ENCODE measurements at regions not wholly inside any gene's neighbourhood (a gene's known extent, or its start where the extent isn't known, plus 50 kb on each side); places are given as distances from the start of the nearest gene placed in this dataset.
"Not testable (repeated sequence)": the region's sequence is repeated elsewhere in the genome, so short reads cannot be mapped to it uniquely, and the experiment has no call there.

GRCh38 chr3:35276568-35276967, 362.8 kb upstream of the ARPP21 start:
- Histone ChIP-seq H3K4me3 (replicated peaks; ENCODE audit: low read depth, low read length) (no peak overlapping the region), H3K27me3 (replicated peaks; ENCODE audit: control insufficient read depth, insufficient read depth, low read length) (no peaks in the 10 kb centered on the region), H3K36me3 (ENCODE audit: control insufficient read depth, insufficient read depth, low read length) (no peaks in the 10 kb centered on the region)
- no peak for TF ChIP-seq CTCF (IDR thresholded peaks at IDR 0.05; ENCODE audit: insufficient read depth, low read length, poor library complexity, severe bottlenecking)
- DNase-seq (ENCODE audit: extremely low read depth, insufficient read length): no peak

GRCh38 chr3:35291471-35292236, 347.7 kb upstream of the ARPP21 start:
- no peak for TF ChIP-seq CTCF (IDR thresholded peaks at IDR 0.05; ENCODE audit: insufficient read depth, low read length, poor library complexity, severe bottlenecking)
- no peaks in the 10 kb centered on the region for H3K27me3 ChIP-seq (replicated peaks; ENCODE audit: control insufficient read depth, insufficient read depth, low read length)
- DNase-seq (ENCODE audit: extremely low read depth, insufficient read length): no peak
- H3K36me3 ChIP-seq (ENCODE audit: control insufficient read depth, insufficient read depth, low read length): no peaks in the 10 kb centered on the region
- no peak overlapping the region for H3K4me3 ChIP-seq (replicated peaks; ENCODE audit: low read depth, low read length)

GRCh38 chr3:35292568-35292967, 346.8 kb upstream of the ARPP21 start:
- DNase-seq (ENCODE audit: extremely low read depth, insufficient read length): no peak
- no peaks in the 10 kb centered on the region for H3K36me3 ChIP-seq (ENCODE audit: control insufficient read depth, insufficient read depth, low read length)
- H3K4me3 ChIP-seq (replicated peaks; ENCODE audit: low read depth, low read length): no peak overlapping the region
- no peaks in the 10 kb centered on the region for H3K27me3 ChIP-seq (replicated peaks; ENCODE audit: control insufficient read depth, insufficient read depth, low read length)
- TF ChIP-seq CTCF (IDR thresholded peaks at IDR 0.05; ENCODE audit: insufficient read depth, low read length, poor library complexity, severe bottlenecking): no peak

- no peaks in the 10 kb centered on the region for H3K36me3 ChIP-seq (ENCODE audit: control insufficient read depth, insufficient read depth, low read length)
- TF ChIP-seq CTCF (IDR thresholded peaks at IDR 0.05; ENCODE audit: insufficient read depth, low read length, poor library complexity, severe bottlenecking): no peak
- no peak for DNase-seq (ENCODE audit: extremely low read depth, insufficient read length)
- H3K27me3 ChIP-seq (replicated peaks; ENCODE audit: control insufficient read depth, insufficient read depth, low read length): no peaks in the 10 kb centered on the region
- no peak overlapping the region for H3K4me3 ChIP-seq (replicated peaks; ENCODE audit: low read depth, low read length)
These were observed 343.4 kb upstream of the ARPP21 start for GRCh38 chr3:35295906-35296305.

GRCh38 chr3:35296533-35296932, 342.8 kb upstream of the ARPP21 start:
- DNase-seq (ENCODE audit: extremely low read depth, insufficient read length): no peak
- Histone ChIP-seq H3K27me3 (replicated peaks; ENCODE audit: control insufficient read depth, insufficient read depth, low read length) (no peaks in the 10 kb centered on the region), H3K36me3 (ENCODE audit: control insufficient read depth, insufficient read depth, low read length) (no peaks in the 10 kb centered on the region), H3K4me3 (replicated peaks; ENCODE audit: low read depth, low read length) (no peak overlapping the region)
- no peak for TF ChIP-seq CTCF (IDR thresholded peaks at IDR 0.05; ENCODE audit: insufficient read depth, low read length, poor library complexity, severe bottlenecking)

GRCh38 chr3:35296944-35297343, 342.4 kb upstream of the ARPP21 start:
- not testable (repeated sequence) for DNase-seq (ENCODE audit: extremely low read depth, insufficient read length); H3K4me3 ChIP-seq (replicated peaks; ENCODE audit: low read depth, low read length); H3K27me3 ChIP-seq (replicated peaks; ENCODE audit: control insufficient read depth, insufficient read depth, low read length); H3K36me3 ChIP-seq (ENCODE audit: control insufficient read depth, insufficient read depth, low read length)

All from GM06990 (cell line).